GM21529 (cell line): ENCODE measurements at regions not wholly inside any gene's neighbourhood (a gene's known extent, or its start where the extent isn't known, plus 50 kb on each side); places are given as distances from the start of the nearest gene placed in this dataset.

Source experiments
- ATAC-seq: cut with Tn5 transposase; IDR thresholded peaks from one replicate; pipeline ENCODE4 v1.9.1; 2021; ENCODE audit not compliant: unreplicated experiment

DNA sequence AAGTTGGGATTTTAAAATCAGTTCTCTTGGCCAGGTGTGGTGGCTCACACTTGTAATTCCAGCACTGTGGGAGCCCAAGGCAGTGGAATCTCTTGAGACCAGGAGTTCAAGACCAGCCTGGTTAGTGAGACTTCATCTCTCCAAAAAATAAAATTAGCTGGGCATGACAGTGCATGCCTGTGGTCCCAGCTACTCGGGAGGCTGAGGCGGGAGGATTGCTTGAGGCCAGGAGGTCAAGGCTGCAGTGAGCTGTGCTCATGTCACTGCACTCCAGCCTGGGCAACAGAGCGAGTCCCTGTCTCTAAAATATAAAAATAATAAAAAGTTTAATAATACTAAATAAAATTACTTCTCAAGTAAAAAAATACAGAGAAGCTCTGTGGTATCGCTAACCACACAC lies 77.5 kb downstream of the FOXA2 start:
- ATAC-seq: no peak

DNA sequence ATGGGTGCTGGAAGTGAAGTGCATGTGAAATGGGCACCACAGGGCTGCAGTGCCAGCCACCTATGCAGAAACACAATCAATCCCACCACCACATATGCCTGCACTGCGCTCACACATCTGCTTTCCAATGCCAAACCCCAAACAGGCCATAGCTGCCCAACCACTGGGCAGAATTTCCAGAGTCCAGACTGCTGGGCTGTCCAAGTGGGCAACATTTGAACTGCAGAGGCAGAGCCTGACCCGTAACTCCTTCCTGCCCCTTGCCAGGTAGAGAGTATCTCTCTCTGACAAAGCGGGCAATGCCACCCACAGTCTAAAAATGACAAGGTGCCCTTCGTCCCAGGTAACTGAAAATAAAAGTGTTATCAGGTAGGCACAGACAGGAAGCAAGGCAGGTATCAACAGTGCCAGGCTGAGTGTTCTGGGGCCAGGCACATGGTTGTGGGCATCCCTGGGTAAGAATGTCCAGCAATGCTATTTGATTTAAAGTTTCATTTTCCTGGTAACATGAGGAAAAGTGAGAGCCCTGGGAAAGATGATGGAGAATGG lies 79.5 kb downstream of the FOXA2 start:
- no peak for ATAC-seq

DNA sequence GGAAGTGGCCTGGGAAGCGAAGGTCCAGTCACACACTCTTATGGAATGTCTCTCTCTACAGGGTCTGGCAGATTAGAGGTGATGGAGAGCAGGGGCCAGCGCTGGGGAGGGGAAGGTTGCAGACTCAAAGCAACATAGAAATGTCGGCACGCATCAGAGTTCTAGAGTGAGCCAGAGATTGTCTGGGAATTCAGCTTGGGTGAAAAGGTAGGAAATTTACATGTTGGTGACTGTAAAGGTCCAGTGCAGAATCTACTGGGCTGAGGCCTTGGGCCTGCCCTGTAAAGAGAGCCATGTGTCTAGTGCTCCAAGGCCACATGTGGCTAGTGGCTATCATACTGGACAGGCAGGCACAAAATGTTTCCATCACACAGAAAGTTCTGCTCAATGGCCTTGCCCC lies 80.8 kb downstream of the FOXA2 start:
- ATAC-seq: no peak

DNA sequence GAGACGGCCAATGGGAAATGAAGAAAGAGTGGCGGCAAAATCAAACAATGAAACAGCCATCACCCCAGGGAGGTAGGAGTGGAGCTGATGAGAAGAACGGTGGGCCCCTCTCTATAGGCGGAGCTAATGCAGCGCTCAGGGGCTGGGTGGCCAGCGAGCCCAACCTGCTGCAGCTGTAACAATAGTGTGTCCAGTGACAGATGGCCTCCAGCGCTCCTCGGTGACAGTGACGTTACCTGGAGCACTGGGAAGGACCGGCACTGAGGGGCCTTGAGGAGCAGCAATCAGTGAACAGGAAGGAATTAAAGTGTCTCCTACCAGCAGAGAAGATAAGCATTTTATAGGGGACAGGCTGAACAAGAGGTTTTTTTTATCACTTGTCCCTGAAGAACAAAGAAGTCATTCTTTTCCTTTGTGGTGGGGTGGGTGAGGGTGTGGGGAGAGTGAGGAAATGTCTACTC lies 81.6 kb downstream of the FOXA2 start:
- no peak for ATAC-seq

DNA sequence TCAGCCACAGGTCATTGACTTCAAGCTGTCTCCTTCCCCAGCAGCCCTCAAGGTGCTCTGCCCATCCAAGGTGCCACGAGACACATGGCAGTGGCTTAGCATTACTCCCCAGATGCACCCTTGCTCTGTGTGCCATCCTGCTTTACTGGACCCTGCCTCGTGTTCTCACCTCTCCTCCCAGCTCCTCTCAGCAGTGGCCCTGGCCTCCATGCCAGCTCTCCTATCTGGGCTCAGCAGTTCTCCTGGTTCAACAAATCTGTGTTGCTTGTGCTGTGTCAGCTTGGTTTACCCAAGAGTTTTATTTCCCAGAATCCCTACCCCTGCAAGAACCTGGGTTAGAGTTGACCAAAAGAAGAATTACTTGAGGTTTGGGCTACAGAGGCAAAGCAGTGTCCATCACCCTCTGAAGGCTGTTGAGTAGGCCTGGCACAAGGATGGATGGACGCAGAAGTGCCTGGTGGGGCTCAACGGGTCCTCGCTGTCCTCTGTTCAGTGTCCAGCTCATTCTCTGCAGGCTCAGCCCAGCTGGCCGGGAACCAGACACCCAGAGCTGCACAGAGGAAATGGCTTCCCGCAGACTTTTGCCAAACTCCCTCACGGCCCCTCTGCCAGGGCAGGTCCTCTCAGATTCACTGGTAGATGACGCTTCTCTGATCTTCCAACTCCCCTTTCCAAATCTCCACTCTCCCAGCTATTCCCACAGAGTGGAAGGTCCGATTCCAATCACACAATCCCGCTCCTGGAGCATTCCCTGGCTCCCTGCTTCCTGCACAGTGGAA lies 82.6 kb downstream of the FOXA2 start:
- no peak for ATAC-seq

DNA sequence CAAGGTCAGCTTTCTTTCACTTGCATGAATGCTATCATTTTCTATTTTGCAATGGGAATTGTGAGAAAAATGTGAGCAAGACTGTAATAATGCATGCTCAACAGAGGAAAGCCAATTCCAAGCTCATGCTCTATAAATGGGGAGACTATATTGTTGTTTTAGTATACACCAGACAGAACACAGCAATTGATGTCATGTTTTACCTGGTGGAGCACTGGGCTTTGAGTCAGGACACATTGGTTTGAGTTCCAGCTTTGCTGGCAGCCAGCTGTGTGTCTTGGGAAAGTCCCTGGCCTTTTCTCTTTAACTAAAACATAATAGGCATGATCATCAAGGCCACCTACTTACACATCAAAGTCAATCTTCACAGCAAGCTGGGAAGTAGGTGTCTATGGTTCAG lies 83.3 kb downstream of the FOXA2 start:
- ATAC-seq: no peak

DNA sequence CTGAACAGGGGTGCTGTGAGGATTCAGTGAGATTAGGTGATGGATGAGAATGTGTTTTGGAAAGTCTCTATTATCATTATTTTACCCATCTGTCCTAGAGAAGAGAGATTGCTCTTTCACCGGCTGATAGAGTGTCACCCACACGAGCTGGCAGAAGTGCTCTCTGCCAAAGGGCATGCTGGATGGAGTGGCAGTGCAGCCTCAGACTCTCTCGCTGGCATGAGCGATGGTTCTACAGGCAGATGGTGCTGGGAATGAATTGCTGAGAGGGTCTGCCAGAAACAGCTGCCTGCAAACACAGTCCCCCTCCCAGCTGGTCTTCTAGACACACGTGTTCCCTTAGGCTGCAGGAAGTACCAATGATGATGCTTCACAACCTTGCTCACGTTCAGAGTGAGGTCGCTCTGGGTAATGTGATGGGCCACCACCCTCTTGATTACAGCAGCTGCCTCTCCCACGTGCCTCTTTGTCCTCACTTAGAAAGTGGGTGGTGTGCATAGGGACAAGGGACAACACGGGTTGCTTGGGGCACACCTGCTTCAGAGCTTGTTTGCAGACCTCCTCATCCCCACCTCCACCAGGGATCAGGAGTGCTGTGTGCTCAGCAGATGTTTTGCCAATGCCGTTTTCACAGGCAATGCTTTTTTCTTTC lies 84.7 kb downstream of the FOXA2 start:
- ATAC-seq: no peak

DNA sequence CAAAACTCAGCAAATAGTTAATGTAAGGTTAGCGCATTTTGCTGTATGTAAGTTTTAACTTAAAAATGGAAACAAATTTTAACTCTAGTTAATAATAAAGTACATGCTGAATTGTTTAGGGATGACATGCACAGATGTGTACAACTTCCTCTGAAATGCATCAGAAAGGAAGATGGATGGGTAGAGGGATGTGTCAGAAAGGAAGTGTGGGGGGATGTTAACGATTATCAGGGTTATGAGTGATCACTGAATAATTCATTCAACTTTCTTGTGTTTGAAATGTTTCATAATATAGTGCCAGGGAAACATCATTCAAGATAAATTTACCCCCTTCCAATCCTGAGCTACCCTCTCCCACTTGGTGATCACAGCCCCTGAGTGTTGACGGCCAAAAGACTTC lies 87.6 kb downstream of the FOXA2 start:
- ATAC-seq: no peak

DNA sequence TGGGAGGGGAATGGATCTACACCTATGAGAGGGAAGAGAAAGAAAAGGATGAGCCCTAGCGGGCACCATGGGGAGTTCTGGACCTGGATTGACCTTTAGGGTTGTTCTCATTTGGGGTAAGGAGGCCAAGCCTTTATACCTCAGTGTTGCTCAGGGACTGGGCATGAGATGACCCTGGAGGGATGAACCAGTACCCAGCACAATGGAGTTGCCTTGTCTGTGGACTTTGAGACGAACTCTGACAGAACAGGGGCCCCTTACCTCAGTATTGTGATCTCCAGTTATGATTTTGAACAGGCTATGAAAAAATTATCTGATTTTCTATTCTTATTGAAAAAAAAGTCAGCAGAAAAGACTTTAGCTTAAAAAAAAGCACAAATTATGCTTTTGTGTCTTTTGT lies 88.6 kb downstream of the FOXA2 start:
- ATAC-seq: no peak

DNA sequence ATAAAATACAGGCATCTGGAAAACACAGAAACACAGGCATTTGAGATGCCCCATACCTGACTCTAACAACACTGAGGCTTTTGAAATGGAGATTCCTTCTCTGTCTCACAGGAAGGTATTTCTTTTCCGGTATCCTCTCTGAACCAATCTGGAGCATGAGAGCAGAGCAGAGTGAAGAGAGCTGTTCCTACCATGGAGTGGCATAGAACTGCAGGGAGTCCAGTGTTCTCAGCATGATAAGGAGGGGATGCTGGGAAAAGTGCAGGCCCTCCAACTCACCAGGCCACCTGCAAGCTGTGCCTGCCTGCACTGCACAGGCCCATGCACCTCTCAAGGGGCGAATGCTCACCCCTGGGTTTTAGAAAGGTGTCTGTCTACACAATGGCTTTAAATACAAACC lies 89.2 kb downstream of the FOXA2 start:
- no peak for ATAC-seq

DNA sequence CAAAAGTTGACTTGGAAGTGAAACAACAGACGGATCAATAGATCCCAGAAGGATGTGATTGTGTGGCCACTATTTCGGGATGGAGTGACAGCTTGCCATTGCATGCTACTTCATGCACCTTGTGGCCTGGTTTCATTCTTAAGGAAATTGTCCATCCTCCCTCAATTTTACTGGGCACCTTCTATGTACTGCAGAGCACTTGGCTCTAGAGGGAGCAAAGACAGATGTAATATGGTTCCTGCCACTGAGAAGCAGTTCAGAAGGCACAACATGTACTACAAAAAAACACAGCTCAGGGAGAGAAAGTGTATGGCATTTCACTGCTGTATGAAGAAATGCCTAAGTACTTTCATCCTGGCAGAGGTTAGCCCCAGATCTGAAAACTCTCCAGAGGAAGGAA lies 91.9 kb downstream of the FOXA2 start:
- no peak for ATAC-seq

DNA sequence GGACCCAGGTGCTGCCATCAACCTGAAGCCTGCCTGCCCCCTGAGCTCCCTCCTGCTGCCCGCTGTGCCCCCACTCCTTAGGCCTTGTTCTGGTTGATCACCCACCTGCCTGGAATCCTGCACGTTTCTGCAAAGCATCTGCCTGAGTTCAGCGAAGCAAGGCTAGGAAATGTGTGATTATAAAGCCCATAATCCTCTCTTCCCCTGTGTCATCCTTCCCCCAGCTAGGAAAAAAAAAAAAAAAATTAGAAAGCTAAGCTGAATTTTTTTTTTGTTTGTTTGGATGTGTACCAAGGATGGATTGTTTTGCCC lies 93.2 kb downstream of the FOXA2 start:
- ATAC-seq: no peak

DNA sequence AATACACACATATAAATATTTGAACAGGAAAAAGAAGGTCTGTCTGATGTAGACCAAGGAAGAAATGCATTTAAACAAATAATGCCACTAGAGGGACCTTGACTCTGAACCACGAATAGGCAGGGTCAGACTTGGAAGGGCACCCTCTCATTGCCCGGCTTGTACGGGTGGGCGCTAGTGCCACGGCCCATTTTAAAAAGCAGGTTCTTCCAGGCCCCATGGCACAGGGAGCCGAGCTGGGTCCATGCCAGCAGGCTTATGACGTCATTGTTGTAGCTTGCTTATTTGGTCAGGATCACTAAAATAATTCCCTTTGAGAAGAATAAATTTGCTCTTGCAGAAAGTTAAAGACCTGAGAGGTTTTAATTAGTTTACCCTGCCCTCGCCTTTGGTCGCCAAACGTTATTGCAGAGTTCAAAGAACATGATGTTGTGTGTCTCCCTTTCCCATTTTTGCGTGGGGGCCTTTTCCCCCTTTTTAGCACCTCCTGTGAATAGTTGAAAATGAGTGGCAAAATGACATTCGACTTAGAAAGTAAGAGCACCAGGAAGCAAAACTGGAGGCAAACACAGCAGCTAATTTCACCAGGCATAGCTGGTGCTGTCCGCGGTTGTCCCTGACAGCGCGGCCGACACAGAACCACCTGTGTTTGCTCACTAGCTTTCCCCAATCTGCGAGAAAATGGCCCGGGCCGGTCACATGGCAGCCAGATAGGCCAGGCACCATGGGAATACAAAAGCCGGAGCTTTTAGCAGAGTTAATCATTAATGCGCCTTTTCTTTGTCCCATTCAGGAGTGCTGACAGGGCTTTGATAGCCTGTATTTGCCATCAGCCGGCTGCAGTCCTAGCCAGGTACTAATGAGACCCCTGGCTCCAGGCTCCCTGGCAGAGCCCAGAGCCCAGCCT lies 93.8 kb downstream of the FOXA2 start:
- no peak for ATAC-seq

DNA sequence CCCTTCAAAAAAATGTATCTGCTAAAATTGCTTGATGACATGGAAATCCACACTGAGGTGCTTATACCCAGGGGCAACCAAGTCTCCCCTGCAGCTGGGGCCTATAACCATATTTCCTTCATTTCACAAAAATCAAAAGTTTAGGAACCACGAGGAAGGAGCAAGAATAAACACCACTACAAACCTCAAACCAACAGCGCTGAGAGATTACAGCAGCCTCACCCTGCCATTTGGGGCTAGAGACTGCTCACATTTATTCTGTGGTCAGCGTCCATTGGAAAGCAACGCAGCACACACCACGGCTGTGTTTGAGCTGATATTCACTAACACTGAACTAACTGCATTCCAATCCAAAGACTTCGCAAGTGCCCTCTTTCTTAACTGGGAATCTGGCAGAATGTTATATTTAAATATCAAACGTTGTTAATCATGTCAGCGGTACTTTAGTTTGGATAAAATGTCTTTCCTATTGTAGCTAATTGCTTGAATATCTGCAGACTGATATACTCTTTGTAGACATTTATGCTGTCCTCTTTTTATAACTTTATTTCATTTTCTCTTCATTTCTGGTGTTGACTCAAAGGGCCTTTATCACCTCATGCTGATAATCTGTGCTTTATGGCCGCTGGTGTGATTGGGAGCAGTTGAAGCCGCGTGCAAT lies 94.6 kb downstream of the FOXA2 start:
- ATAC-seq: no peak

DNA sequence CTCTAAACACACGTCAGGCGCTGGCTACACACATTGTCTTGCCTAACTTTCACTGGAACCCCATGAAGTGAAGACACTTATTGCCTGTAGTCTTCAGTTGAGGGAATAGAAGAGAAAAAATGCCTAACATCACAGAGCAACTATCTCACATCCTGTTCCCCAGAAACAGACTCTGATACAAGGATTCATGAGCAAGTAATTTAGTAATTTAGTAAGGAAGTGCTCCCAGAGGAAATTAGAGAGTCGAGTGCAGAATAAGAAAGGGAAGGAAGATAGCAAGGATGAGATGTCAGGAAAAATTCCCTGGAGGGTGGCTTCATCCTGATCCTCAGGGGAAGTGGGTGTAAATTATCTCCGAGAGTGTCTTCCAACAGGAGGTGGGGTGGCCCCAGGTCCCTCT lies 104.0 kb downstream of the FOXA2 start:
- no peak for ATAC-seq

DNA sequence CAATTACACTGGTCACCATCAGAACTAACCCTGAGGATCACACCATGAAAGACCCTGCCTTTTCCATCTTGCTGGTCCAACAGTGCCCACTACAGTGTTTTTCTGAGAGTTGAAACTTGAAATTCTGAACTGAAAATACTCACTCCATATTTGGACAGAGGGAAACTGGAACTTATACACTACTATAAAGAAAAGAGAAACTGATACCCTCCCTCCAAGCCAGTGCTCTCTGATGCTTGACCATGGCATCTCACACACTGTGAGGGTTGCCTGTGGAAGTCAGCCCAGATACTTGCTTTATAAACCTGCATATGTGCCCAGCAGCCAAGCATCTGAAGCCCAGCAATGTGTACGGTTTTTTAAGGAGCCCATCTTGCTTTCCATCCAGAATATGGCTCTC lies 108.7 kb downstream of the FOXA2 start:
- ATAC-seq: no peak

DNA sequence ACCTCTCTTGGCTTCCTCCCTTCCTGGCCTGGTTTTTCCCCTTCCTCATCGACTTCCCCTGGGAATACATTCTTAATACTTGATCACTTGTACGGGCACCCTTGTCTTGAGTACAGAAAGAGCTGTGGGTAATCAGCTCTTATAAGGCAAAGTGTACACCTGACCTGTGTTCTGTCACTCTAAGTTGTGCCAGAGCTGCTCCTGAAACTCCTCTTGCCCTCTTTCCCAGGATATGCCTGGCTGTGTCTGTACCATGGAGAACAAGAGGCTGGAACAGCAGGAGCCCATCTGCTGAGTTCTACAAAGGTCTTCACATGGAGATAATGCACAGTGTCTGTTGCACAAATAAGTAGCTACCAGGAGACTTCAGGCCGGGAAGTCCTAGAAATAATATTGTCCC lies 110.1 kb downstream of the FOXA2 start:
- ATAC-seq: no peak

DNA sequence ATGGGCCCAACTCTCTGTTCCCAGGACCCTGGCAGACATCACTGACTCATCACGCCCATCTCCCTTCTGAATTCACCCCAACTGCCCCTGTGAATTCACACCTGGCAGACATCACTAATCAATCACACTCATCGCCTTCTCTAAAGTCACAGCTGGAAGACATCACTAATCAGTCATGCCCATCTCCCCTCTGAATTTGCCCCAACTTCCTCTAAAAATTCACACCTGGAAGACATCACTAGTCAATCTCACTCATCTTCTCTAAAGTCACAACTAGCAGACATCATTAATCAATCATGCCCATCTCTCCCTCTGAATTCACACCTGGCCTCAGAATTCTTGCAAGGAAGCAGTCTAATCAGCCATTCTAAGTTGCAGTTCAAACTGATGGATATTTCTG lies 111.1 kb downstream of the FOXA2 start:
- ATAC-seq: no peak

DNA sequence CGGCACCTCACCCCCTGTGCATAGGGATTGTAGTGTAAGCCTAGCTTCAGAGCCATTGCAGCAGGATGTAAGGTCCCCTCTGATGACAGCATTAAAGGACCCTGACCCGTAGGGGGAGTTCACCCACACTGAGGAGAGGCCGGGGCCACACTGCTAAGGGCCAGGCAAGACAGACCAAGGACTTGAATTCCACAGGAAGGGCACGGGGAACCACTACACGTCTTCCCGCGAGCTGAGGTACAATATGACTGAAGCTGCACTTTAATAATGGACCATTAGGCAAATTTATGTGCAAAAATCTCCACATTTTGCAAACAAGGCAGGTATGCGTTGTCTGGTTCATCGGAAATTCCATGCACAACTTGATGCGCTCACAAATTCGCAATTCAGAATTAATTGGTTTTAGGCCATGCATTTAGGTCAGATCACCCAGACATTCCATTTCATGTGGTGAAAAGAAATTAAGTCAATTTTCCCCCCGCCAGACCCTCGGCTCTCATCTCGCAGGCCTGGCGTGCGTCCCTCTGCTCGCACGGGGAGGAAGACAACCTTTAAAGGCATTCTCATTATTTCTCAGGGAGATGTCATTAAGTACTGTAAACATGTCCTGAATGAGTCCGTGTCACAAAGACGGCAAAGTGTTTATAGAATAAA lies 111.8 kb downstream of the FOXA2 start:
- no peak for ATAC-seq

DNA sequence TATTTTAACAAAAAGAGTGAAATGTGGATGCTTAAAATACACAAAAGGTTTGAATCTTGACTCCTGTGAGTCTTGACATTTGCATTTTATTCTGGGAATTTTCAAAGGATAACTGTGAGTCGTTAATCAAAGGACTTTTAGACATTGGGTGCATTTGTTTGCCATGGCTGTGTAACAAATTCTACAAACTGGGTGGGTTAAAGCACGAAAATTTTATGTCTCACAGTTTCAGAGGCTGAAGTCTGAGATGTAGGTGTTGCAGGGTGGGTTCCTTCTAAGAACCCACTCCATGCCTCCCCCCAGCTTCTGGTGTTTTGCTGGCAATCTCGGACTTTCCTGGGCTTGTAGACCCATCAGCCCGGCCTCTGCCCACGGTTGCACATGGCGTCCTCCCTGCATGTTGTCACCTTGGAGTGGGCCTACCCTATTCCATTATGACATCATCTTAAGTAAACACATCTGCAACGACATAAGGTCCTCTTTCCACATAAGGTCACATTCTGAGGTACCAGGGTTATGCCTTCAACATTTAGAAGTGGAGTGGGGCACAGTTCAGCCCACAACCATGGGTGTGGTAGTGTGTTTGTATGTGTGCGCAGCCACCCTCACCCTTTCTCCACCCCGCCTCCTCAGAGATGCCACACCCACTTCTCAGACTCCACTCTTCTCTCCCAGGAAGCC lies 113.1 kb downstream of the FOXA2 start:
- ATAC-seq: no peak
